Activated CD4-positive, alpha-beta T cell treated with anti-CD3 and anti-CD28 coated beads for 4 hours (primary cell): ENCODE measurements at regions not wholly inside any gene's neighbourhood (a gene's known extent, or its start where the extent isn't known, plus 50 kb on each side); places are given as distances from the start of the nearest gene placed in this dataset.
"Not testable (repeated sequence)": the region's sequence is repeated elsewhere in the genome, so short reads cannot be mapped to it uniquely, and the experiment has no call there.

ENCODE experiments used
- DNase-seq, 2 donors: peaks; one replicate each; pipeline ENCODE4 v3.0.0-alpha.2; 2020

DNA sequence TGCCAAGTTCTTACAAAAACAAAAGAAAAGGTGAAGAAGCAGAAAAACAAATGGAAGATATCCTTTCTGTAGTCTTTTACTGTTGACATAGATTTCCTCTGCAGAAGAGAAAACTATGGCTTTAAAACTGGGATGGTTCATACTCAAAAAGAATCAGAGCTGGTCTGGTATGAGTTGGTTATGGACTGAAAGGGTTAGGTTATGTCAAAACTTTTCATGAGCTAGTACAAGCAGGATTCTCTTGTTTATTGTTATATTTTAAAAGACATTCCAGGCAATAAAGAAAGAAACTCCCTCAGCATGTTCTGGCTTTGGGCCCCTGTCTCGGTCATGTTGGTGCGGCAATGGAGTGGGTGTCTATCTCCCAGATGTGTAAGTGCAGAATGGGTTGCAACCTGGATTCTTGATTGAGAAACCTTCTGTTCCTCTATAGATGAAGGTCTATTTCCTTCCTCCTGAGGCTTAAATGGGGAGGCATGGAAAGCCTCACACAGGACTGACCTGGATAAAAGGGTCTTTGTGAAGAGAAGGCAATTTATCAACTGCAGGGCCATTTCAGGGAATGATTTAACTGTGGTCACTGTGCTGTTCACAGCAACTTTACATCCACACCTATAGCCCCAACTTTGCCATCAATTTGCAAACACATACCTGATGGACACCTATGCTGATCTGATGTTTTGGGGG lies 209.6 kb upstream of the TNC start:
- DNase-seq = no peak

DNA sequence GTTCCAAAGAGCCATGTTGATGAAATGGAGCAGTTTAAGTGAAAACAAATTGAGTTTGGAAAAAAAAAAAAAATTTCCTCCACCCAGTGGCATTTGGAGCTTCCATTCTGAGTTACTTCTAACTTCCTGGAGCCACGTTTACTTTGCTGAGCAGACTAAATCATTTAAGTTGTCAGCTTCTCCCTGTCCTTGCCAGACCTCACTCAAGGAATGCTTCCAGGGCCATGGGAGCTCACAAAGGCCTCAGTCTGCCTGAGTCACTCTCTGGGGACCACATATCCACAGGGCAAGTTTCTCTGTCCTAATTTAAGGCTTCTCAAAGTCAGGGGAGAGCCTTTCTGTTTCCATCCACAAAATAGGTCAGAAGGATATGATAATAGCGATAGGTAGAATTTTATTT lies 210.3 kb upstream of the TNC start:
- no peak for DNase-seq

DNA sequence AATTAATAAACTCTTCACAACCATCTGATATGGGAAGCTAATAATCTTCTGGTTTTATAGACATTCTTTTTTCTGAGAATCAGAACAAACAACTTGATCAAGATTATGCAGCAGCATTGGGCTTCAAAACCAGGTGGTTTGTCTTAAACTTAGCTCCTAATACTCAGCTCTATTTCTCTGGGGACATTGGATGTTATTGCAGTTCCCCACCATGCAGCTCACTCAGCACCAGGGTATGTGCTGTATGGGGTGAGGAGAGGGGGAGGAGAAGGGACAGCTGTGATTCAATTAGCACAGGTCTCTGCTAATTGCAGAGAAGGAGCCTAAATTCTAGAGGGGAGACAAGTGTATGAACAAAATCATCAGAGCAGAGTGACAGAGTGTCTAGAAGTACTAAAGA lies 210.7 kb upstream of the TNC start:
- no peak for DNase-seq

DNA sequence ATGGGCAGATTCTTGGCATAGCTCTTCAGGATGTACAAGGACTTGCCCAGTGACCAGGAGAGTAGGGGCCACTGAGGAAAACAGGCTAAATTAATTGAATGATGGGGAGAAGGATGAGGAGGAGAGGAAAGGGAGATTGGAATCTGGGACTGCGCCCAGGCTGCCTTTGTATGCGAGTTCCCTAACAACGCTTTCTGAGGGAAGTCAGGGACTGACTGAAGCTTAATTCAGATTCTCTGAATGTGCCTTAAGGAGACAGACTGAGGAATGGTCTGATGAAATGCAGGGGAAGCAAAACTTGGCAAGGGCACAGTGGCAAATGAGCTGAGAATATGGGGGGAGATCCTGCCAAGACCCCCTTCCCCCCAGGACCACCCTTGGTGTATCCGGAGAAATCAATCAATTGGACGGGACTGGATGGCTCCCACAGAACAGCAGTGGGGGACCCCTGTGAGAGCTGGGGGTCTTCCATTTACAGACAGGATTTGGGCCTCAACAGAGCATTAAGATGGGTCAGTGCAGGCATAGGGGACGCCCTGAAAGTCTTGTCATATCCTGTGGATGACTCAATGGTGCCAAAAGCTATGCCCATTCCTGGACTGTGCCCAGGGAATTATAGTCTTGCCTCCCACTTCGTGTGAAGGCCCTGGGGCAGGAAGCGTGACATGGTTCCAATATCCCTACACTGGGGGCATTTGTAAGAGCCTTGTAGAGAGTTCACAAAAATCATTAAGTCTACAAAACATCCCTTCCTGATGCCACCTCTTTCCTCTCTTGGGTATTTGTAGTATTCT lies 215.5 kb upstream of the TNC start:
- DNase-seq = no peak

DNA sequence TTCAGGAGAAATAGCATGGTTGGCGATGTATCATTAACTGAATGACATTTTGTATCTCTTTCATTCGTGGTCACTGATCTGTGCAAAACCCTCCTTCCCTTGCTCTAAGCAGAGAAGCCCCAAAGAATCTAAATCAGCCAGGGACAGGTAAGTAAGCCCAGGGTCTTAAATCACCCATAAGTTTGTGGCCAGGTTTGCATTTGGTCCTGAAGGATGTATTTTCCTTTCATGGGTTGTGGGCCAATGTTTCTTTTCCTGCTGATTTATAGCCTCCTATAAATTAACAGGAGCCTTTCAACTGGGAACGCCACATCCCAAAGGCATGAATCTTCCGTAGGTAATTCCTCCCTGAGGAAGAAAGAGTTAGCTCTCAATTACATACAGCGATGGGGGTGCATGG lies 217.5 kb upstream of the TNC start:
- DNase-seq = no peak

DNA sequence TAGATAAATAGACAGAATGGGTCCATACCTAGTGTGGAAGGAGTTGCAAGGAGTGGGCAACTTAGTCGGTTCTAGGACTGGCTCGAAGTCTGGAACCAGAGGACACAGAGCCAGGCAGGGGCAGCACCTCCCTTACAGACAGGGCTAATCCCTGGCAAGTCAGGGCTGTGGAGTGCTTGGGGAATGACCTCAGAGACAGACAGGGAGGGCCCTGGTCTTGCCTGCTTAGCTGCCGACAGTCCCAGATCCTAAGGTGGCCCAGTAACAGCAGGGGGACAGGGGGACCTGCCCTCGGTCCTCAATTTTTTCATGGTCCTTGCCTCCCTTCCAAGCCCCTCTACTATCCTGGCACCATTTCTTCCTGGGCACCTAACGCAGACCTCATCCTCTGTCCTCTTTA lies 222.4 kb upstream of the TNC start:
- no peak for DNase-seq

DNA sequence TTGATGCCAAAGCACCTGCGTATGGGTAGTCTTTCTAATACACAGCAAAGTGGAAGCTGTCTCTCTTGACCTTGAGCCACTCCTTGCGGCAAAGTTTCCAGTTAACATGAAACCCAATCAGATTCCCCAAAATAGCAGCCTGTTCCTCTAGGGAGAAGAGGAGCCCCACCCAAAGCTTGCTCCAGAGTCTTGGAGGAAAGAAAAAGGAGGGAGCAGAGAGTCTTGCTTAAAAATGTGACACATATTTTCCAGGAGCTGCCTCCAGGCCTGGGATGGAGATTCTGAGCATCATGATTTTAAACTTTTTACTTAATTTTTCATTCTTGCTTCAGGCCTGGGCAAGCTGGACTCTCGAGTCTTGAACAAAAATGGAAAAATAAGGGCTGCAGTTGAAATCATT lies 223.5 kb upstream of the TNC start:
- DNase-seq = no peak

DNA sequence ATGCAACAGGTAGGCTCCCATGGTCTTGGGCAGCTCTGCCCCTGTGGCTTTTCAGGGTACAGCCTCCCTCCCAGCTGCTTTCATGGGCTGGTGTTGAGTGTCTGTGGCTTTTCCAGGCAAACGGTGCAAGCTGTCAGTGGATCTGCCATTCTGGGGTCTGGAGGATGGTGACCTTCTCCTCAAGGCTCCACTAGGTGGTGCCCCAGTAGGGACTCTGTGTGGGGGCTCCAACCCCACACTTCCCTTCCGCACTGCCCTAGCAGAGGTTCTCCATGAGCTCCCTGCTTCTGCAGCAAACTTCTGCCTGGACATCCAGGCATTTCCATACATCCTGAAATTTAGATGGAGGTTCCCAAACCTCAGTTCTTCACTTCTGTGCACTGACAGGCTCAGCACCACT lies 229.8 kb upstream of the TNC start:
- DNase-seq = not testable (repeated sequence)

DNA sequence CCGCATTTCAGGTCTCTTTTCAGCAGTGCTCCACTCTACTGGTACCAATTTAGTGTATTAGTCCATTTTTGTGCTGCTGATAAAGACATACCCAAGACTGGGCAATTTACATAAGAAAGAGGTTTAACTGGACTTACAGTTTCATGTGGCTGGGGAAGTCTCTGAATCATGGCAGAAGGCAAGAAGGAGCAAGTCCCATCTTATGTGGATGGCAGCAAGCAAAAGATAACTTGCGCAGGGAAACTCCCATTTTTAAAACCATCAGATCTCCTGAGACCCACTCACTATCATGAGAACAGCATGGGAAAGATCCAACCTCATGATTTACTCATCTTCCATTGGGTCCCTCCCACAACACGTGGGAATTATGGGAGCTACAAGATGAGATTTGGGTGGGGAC lies 231.0 kb upstream of the TNC start:
- DNase-seq = not testable (repeated sequence)

DNA sequence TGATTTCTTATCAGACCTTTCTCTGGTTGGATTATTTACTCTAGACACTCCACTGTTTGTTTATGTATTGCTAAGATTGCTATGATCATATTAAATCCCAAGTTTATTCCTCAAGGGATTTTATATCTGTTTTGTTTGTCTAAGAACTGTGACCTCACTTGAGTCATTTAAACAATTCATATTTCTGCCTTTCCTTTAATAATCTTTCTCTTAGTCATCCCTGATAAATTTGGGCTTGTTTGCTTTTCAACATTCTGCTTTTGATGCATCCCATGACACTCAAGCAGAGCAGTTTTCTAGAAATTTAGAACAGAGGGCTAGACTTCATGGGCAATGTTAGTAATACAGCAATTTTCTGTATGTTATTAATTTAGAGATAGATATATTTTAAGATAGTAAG lies 231.6 kb upstream of the TNC start:
- DNase-seq = no peak

DNA sequence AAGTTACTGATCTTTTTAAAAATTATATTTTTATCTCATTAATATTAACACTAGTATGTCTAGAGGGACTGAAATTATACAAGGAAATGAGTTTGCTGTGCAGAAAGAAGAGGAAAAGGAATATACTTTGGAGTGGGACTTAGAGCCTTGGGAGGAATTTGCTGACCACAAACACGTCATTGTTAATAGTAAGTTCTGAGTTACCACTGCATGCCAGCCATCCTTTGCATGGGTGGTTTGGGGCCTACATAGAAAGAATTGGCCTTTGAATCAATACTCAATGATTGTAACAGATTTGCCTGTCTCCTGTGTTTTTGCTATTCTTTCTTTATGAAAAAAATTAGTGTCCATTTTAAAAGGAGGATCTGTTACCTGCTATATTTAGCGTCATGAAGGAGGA lies 232.6 kb upstream of the TNC start:
- DNase-seq = no peak

DNA sequence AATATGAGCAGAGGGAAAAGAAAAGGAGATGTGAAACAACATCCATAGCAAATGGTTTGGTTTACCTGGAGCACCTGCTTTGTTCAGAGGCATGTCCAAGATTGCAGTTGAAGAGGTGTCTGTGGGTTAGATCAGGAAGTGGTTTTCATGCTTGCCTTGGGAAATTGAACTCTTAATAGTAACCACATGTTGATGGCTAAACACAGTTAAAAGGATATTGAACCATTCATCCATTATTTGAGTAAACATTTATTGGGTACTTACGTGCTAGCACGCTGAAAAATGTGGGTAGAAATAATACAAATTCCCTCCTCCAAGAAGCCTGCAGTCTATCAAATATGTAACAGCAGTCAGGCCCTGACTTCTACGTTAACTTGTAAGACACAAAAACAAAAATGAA lies 235.7 kb upstream of the TNC start:
- no peak for DNase-seq

DNA sequence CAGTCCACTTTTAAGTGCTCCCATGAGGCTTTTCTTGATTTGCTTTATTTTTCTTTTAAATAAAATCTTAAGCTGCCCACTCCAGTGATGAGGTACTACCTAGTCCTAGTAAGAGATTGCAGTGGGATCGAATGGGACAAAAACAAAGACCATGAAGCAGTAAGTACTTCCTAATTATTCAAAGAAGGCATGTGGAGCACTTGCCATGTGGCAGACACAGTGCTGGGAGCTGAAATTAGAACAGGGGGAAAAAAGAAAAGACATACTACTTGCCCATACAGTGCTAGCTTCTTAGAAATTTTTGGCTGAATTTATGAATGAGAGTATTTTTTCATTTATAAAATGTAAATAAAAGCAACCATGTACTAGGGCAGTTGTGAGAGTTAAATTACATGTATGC lies 239.9 kb upstream of the TNC start:
- no peak for DNase-seq

DNA sequence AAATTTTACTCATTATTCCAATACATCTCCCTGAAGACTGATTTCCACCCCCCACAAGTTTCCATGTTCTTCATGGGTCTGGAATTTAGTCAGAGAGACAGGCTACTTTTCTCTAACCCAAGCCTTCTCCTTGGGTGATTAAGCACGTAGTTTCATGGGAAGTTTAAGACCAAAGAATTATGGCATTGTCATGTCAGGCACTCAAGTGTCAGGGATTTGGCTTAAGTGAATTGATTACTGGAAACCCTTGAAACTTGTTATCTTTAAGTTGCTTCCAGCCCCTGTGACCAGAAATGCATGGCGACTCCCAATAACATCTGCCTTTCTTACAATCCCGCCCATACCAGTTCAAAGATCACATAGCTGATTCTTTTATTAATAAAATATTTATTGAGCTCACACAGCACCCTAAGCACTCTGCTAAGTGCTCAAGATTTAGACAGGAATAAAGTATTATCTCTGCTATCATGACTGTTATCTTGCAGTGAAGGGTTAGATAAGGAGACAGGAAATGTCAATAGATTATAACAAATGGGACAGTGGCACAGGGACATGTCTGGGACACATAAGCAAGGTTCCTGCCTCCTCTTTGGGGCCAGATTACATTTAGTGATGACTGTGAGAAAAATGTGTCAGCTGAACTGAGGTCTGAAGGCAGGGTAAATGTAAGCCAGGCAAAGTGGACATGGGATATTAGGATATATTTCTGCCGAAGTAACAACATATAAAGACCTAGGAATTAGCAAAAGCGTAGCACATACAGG lies 241.2 kb upstream of the TNC start:
- no peak for DNase-seq

DNA sequence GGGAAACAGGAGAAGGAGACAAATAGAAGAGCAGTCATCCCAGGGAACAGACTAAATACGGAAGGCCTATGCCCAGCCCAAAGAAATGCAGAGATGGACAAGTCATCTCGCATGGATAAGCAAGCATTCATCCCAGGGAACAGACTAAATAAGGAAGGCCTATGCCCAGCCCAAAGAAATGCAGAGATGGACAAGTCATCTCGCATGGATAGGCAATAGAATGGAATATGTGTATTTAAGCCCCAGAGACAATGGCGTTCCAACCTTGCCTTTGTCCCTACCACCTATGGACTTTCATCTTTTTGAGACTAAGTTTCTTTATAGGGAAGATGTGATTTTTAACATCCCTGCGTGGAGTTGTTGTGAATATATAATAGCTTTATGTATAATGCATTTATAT lies 242.2 kb upstream of the TNC start:
- no peak for DNase-seq

DNA sequence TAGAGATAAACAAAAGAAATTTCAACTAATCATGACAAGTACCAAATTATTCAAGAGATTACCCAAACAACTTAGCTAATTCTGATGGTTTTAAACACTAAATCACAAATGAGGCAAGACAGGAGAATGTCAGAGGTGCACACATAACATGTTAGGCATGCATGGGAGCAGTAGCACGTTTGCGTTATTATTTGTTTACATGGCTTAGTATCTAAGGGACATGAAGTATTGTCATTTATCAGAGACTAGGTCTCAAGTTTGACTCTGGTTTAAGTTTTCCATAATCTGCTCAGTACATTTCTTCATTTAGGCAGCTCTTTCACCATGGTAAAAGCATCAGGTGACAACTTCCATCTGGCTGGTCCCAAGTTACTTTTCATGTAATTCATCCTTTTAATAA lies 244.1 kb upstream of the TNC start:
- DNase-seq = no peak

DNA sequence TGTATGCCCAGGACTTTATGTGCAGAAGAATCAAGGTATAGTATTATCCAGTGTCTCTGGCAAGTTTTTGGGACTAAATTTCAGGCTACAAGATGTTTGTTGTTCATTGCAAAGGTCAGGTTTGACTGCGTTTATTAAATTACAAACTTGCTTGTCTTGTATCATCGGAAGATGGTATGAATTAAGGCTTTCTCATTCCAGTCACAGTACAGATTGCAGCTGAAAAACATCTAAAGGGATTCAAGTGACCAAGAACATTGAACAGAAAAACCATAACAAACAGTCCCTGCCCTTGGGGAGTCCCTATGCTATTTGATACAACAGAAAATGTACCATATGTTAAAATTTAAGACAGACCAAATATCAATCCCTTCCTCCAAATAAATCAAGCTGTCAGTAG lies 244.7 kb upstream of the TNC start:
- DNase-seq = no peak

DNA sequence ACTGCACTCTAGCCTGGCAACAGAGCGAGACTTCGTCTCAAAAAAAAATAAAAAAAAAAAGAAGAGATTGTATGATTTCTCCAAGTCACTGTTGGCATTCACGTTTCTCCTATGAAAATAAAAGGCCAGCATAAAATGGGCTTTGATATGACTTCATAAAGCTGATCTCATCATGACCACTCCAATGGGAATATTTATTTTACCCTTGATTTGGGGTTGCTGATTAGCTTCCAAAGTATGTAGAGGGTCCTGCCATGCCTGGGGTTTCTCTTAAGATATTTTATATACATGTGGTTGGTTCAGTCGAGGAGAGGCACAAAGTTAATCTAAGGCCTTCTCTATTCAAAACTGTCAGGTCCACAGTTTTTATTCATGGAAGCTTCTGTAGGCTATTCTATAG lies 247.0 kb upstream of the TNC start:
- no peak for DNase-seq

DNA sequence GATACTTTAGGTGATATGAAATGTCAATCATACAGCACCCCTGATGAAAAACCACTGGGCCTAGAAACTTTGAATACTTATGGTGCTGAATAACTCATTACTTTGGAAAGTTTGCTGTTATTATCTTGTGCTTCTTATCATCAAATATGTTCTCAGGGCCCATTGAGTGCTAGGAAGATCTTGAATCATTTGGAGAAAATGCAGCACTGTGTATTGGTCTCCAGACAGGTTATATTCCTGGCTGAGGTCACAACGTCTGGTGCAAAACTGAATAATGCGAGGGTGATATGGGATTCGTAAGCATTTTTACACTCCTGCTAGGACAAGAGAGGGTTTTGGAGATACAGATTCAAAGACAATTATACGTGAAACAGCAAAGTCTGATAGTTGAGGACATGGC lies 249.4 kb upstream of the TNC start:
- DNase-seq = no peak

DNA sequence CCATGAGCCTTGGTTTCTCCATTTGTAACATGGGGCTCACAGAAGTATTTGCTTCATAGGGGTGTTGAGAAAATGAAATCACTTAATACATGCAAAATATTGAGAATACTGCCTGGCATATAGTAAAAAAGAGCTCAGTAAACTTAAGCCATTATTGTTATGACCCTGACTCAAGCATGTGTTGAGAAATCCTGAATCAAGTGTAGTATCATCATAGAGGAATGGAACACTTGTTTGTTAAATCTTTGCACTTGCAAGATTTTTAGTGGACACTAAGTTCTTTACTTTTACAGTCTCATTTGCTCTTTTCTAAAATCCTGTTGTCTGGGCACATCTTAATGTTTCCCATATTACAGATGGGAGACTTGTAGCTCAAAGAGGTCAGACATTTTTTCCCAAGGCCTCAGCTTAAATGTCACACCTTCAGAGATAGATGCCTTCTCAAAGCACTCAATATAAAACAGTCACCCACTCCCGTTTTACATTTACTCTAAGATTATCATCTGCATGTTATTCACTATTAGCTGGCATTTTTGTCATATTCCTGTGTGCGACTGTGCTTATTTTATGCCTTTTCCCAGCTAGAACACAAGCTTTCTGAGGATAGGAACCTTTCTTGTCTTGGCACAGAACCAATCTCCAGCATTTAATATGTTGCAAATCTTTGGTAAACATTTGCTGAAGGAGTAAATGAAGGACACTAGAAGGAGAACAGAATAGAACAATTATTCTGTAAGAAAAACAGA lies 250.0 kb upstream of the TNC start:
- no peak for DNase-seq

DNA sequence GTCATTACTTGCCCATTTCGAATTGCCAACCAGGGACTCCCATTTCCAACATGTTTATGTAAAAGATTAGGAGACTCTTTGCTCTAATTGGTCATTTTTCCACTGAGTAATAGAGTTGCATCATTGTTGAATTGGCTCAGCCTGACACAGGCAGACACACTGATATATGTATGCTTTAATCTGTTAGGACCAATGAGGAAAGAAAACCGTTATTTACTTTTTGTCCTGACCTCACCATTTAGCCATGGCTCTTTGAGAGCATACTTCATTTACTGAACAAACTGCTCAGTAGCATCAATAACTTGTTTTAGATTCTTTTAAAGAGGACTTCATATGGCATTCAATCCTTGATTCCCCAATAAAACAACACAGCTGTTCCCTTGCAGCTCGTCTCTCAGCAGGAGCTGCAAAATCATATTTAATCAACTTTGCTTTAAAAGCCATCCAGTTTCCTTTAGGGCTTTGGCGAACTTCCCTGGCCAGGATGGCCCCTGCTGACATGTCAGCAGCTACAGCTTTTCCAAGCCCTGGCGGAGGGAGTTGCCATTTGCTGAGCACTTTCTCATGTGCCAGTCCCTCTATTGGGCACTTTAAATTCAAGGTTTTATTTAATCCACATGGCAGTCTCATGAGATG lies 251.5 kb upstream of the TNC start:
- DNase-seq = no peak

DNA sequence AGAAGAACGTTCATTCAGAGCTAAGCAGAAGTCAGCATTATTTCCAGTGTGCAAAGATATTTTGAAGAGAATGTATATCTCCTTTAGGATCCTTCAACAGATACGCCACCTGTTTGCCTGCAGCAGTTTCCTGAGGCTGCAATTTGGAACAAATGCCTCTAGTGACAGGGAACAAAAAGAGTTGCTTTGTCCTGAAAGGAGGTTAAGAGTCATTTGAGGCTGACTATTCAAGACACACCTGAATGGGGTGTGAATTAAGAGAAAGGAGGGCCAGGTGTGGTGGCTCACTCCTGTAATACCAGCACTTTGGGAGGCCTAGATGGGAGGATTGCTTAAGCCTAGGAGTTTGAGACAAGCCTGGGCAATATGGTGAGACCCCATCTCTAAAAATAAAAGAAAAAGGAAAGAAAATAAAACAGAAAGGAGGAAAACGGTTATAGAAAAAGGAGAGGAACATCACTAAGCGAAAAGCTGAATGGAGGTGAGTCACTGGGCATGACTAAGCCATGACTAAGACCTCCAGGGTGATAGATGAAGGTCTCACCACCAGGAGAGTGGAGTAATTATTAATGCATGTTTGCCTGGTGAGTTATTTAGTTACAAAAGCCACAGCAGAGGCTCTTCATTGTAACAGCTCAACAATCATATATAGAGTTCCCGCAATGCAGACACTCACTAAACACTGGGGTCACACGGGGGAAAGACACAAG lies 255.2 kb upstream of the TNC start:
- no peak for DNase-seq
